Nephron (organoid): ENCODE measurements at regions not wholly inside any gene's neighbourhood (a gene's known extent, or its start where the extent isn't known, plus 50 kb on each side); places are given as distances from the start of the nearest gene placed in this dataset.
A peak's percentile ranks its signal among the peaks of the same experiment; 100 is the strongest.

Experiments
- H3K27ac Mint-ChIP-seq, 3 experiments: 2 replicates each; pipeline ENCODE4 v1.8.0; 2020; ENCODE audit warnings: mixed read lengths in 3 of 3, mild to moderate bottlenecking in 2 of 3, moderate library complexity in 1 of 3
- H3K27me3 Mint-ChIP-seq: 2 replicates; pipeline ENCODE4 v1.8.0; 2021; ENCODE audit warnings: low read depth, mild to moderate bottlenecking, moderate library complexity, mixed read lengths
- H3K36me3 Mint-ChIP-seq: 2 replicates; pipeline ENCODE4 v1.8.0; 2020; ENCODE audit warnings: low read depth, mixed read lengths
- H3K4me1 Mint-ChIP-seq: 2 replicates; pipeline ENCODE4 v1.8.0; 2020; ENCODE audit warnings: mixed read lengths
- H3K4me3 Mint-ChIP-seq, 3 experiments: 2 replicates each; pipeline ENCODE4 v1.8.0; 2020; ENCODE audit warnings: mild to moderate bottlenecking in 3 of 3, mixed read lengths in 3 of 3, moderate library complexity in 2 of 3
- H3K9me3 Mint-ChIP-seq: 2 replicates; pipeline ENCODE4 v1.8.0; 2020; ENCODE audit warnings: mixed read lengths
- TF ChIP-seq, protein P1 (sequence below), 3 experiments: fragments of 200-600 bp; sonication (generic); IDR thresholded peaks; one replicate each; pipeline ENCODE4 v1.5.0; 2021; ENCODE audit warnings: antibody characterized with exemption in 3 of 3; ENCODE audit not compliant: unreplicated experiment in 3 of 3

DNA sequence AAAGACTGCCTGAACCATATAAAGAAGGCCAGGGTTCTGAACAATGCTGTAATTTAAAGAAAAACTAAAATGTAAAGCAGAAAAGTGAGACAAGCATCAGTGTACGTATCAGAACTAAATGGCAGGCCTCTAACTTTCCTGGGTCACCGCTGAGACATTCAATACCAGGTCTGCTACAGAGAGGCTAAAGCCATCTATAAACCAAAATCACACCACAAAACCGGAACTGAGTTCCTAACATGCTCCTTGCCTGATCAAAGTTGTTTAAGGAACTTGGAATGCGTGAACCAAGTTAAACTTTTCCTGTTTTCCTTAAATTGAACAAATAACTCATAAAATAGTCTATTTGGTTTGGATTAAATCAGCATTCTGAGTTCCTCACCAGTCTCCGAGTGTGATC lies 55.3 kb upstream of the TECRL start:
- H3K27me3 Mint-ChIP-seq: no peaks in the 10 kb centered on the region
- H3K4me1 Mint-ChIP-seq: peaks cover 13% of the 10 kb centered on the region

More for the DNA sequence above, 55.3 kb upstream of the TECRL start:
- Mint-ChIP-seq H3K4me3 (no peak overlapping the region), H3K9me3 (no peaks in the 10 kb centered on the region), H3K27ac (peak overlapping the region; percentile 58 to 85 (median 58)), H3K36me3 (no peaks in the 10 kb centered on the region)
- TF ChIP-seq, protein P1, sequence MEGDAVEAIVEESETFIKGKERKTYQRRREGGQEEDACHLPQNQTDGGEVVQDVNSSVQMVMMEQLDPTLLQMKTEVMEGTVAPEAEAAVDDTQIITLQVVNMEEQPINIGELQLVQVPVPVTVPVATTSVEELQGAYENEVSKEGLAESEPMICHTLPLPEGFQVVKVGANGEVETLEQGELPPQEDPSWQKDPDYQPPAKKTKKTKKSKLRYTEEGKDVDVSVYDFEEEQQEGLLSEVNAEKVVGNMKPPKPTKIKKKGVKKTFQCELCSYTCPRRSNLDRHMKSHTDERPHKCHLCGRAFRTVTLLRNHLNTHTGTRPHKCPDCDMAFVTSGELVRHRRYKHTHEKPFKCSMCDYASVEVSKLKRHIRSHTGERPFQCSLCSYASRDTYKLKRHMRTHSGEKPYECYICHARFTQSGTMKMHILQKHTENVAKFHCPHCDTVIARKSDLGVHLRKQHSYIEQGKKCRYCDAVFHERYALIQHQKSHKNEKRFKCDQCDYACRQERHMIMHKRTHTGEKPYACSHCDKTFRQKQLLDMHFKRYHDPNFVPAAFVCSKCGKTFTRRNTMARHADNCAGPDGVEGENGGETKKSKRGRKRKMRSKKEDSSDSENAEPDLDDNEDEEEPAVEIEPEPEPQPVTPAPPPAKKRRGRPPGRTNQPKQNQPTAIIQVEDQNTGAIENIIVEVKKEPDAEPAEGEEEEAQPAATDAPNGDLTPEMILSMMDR (IDR thresholded peaks at IDR 0.05; ENCODE audit: unreplicated experiment in 3 of 3): no peak
